IMR-90 (cell line): ENCODE measurements at regions not wholly inside any gene's neighbourhood (a gene's known extent, or its start where the extent isn't known, plus 50 kb on each side); places are given as distances from the start of the nearest gene placed in this dataset.

Experiments used
- ATAC-seq: fragments of 200-7000 bp; cut with Tn5 transposase; 2 replicates; pipeline ENCODE4 v1.9.1; 2020; ENCODE audit warnings: low read depth, mild to moderate bottlenecking, moderate library complexity
- BruUV-seq: library from RNA; stranded (reverse); fragments of 400-500 nt; replicated peaks from 2 replicates; lab custom pipeline; 2021; lab: Mats Ljungman, UMichigan
- CTCF ChIA-PET: fragments of 300-600 bp; formaldehyde crosslinking; extraction: SDS; loops from one replicate; lab custom pipeline; 2021; ENCODE audit warnings: antibody characterized with exemption; lab: Yijun Ruan, JAX
- POLR2A ChIA-PET: fragments of 300-600 bp; sonication (Branson Sonifier 250); formaldehyde crosslinking; loops from one replicate; lab custom pipeline; 2022; ENCODE audit warnings: antibody characterized with exemption; ENCODE audit not compliant: unreplicated experiment; lab: Charles Lee
- DNase-seq: peaks from one replicate; pipeline ENCODE4 v3.0.0; 2013
- H2AFZ ChIP-seq: replicated peaks from 2 replicates; pipeline ENCODE3; 2013; ENCODE audit warnings: low read length, mild to moderate bottlenecking; ENCODE audit not compliant: poor library complexity
- H2AK5ac ChIP-seq: 2 replicates; pipeline ENCODE4 v1.6.1; 2013; ENCODE audit warnings: low read depth, low read length, inconsistent platforms
- H2AK9ac ChIP-seq: replicated peaks from 2 replicates; pipeline ENCODE3; 2013; ENCODE audit warnings: mild to moderate bottlenecking, low read depth, low read length, moderate library complexity; ENCODE audit not compliant: poor library complexity
- H2BK120ac ChIP-seq: 2 replicates; pipeline ENCODE4 v1.6.1; 2013; ENCODE audit warnings: low read depth, low read length, inconsistent platforms
- H2BK15ac ChIP-seq: 3 replicates; pipeline ENCODE4 v1.6.1; 2013; ENCODE audit warnings: low read depth, low read length, inconsistent platforms
- H2BK20ac ChIP-seq: 2 replicates; pipeline ENCODE4 v1.6.1; 2013; ENCODE audit warnings: low read depth, mild to moderate bottlenecking, inconsistent platforms, low read length, moderate library complexity
- H2BK5ac ChIP-seq: 2 replicates; pipeline ENCODE4 v1.6.1; 2013; ENCODE audit warnings: mild to moderate bottlenecking, low read depth, low read length, inconsistent platforms; ENCODE audit not compliant: poor library complexity, severe bottlenecking
- H3K14ac ChIP-seq: replicated peaks from 2 replicates; pipeline ENCODE4 v1.6.1; 2013; ENCODE audit warnings: low read depth, low read length, inconsistent platforms
- H3K18ac ChIP-seq: 2 replicates; pipeline ENCODE4 v1.6.1; 2013; ENCODE audit warnings: low read depth, low read length, control low read depth
- H3K23ac ChIP-seq: 2 replicates; pipeline ENCODE4 v1.6.1; 2013; ENCODE audit warnings: low read depth, low read length, inconsistent platforms
- H3K27ac ChIP-seq: 2 replicates; pipeline ENCODE4 v1.5.1; 2013; ENCODE audit warnings: mild to moderate bottlenecking, control low read depth, low read length; ENCODE audit not compliant: insufficient read depth
- H3K27me3 ChIP-seq: 2 replicates; pipeline ENCODE4 v1.6.1; 2013; ENCODE audit warnings: low read length; ENCODE audit not compliant: control insufficient read depth, insufficient read depth
- H3K36me3 ChIP-seq: 2 replicates; pipeline ENCODE4 v1.6.1; 2013; ENCODE audit warnings: low read length, mixed read lengths; ENCODE audit not compliant: control insufficient read depth, insufficient read depth
- H3K4ac ChIP-seq: 2 replicates; pipeline ENCODE4 v1.6.1; 2013; ENCODE audit warnings: low read depth, low read length, inconsistent platforms
- H3K4me1 ChIP-seq: 2 replicates; pipeline ENCODE4 v1.6.1; 2013; ENCODE audit warnings: low read length, mixed read lengths; ENCODE audit not compliant: control insufficient read depth, insufficient read depth
- H3K4me2 ChIP-seq: 2 replicates; pipeline ENCODE4 v1.6.1; 2013; ENCODE audit warnings: low read depth, mild to moderate bottlenecking, control low read depth, low read length, moderate library complexity
- H3K4me3 ChIP-seq: 2 replicates; pipeline ENCODE4 v1.5.1; 2013; ENCODE audit warnings: low read depth, mild to moderate bottlenecking, control low read depth, low read length, moderate library complexity; ENCODE audit not compliant: insufficient read depth
- H3K56ac ChIP-seq: 2 replicates; pipeline ENCODE4 v1.6.1; 2013; ENCODE audit warnings: low read length, inconsistent platforms; ENCODE audit not compliant: insufficient read depth; ENCODE audit errors: extremely low read depth
- H3K79me1 ChIP-seq, 2 experiments: 2 replicates each; pipeline ENCODE4 v1.6.1; 2013; ENCODE audit warnings: low read length in 2 of 2, inconsistent platforms in 1 of 2, low read depth in 1 of 2
- H3K9ac ChIP-seq: 2 replicates; pipeline ENCODE4 v1.6.1; 2013; ENCODE audit warnings: low read depth, low read length, control low read depth
- H3K9me1 ChIP-seq: 2 replicates; pipeline ENCODE4 v1.6.1; 2013; ENCODE audit warnings: low read length, inconsistent platforms; ENCODE audit not compliant: insufficient read depth
- H3K9me3 ChIP-seq: 2 replicates; pipeline ENCODE4 v1.6.1; 2013; ENCODE audit warnings: low read length; ENCODE audit not compliant: control insufficient read depth, insufficient read depth
- H4K20me1 ChIP-seq: 2 replicates; pipeline ENCODE4 v1.6.1; 2013; ENCODE audit warnings: low read length, inconsistent platforms; ENCODE audit not compliant: insufficient read depth
- H4K5ac ChIP-seq: 2 replicates; pipeline ENCODE4 v1.6.1; 2013; ENCODE audit warnings: mild to moderate bottlenecking, low read depth, low read length, control low read depth
- H4K8ac ChIP-seq, 2 experiments: 2 replicates each; pipeline ENCODE4 v1.6.1; 2013; ENCODE audit warnings: low read depth in 2 of 2, low read length in 2 of 2, control low read depth in 1 of 2, inconsistent platforms in 1 of 2
- H4K91ac ChIP-seq: 2 replicates; pipeline ENCODE4 v1.6.1; 2013; ENCODE audit warnings: low read depth, low read length, inconsistent platforms; ENCODE audit not compliant: insufficient read depth
- CHD1 ChIP-seq: IDR thresholded peaks from 2 replicates; pipeline ENCODE4 v1.6.1; 2012; ENCODE audit warnings: low read depth, low read length, improper control_type of control experiment
- MAFK ChIP-seq: IDR thresholded peaks from 2 replicates; pipeline ENCODE4 v1.6.1; 2012; ENCODE audit warnings: low read depth, low read length, improper control_type of control experiment
- WGBS, 2 experiments: methylation state at CpG; one replicate each; pipeline versions ENCODE4 v1.1.5 to v1.1.7; 2013; ENCODE audit warnings: missing lambda C conversion rate in 2 of 2; ENCODE audit not compliant: insufficient read length in 1 of 2; ENCODE audit errors: extremely low coverage in 2 of 2; 5-methylcytosine and 5-hydroxymethylcytosine counted together
- dilution Hi-C: fragments of 300-500 bp; cut with HindIII; formaldehyde crosslinking; loops from one replicate; pipeline ENCODE4 v1.14.3; 2018; ENCODE audit warnings: low sequenced_read_pairs; ENCODE audit not compliant: unreplicated experiment
- in situ Hi-C: fragments of 300-500 bp; cut with MboI; formaldehyde crosslinking; loops from 3 replicates; pipeline ENCODE4 v1.14.3; 2019; ENCODE audit warnings: low sequenced_read_pairs, inconsistent platforms, mixed read lengths
- intact Hi-C: fragments of 100-400 bp; cut with micrococcal nuclease; formaldehyde crosslinking; loops from 2 replicates; pipeline ENCODE4 v1.10.0; 2022

DNA sequence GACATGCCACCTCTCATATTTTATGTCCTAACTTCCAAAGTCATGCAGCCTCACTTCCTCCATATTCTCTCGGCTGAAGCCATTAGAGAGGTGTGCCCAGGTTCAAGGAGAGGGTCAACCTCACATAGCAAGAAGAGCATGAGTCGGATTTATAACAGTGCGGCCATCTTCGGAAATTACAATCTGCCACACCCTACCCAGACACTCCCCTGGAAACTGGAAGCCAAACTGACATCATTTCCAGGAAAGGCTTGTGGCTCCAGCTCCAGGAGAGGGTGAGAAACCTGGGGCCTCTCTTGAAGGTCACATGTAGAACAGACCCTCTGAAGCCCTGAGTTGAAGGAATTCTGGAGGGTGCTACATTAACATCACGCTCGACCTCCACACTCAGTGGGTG, 73.5 kb downstream of the RRAGC start:
- no peak for DNase-seq
- no peak overlapping the region for H3K56ac ChIP-seq
- H3K4ac ChIP-seq: no peak overlapping the region
- 70% methylated on average over 2 of the region's 6 CpGs; no CpG with 5 or more reads in 1 of the 2 experiments for WGBS, 2 experiments
- no peak overlapping the region for H2BK15ac ChIP-seq
- no peaks in the 10 kb centered on the region for H3K4me1 ChIP-seq
- no TSS peak for BruUV-seq
- no peak overlapping the region for H3K27ac ChIP-seq
- TF ChIP-seq CHD1: no peak
- no peak for TF ChIP-seq MAFK
- H3K18ac ChIP-seq: no peak overlapping the region
- intact Hi-C loops (no loop called here), in situ Hi-C loops (no loop called here), dilution Hi-C loops (no loop called here)
- no peaks in the 10 kb centered on the region; the same call in 1 of the 2 replicates for H3K9me1 ChIP-seq
- H2AK9ac ChIP-seq: no peak overlapping the region
- H4K5ac ChIP-seq: no peak overlapping the region
- no peak overlapping the region for H4K91ac ChIP-seq
- ChIA-PET POLR2A (no interaction called here), CTCF (no interaction called here)
- no peak overlapping the region for H3K23ac ChIP-seq
- H2BK20ac ChIP-seq: no peak overlapping the region
- no peak overlapping the region for H2AK5ac ChIP-seq
- no peak overlapping the region for H2BK5ac ChIP-seq
- H2BK120ac ChIP-seq: no peak overlapping the region
- no peak overlapping the region for H3K4me3 ChIP-seq
- no peaks in the 10 kb centered on the region for H4K20me1 ChIP-seq
- H3K14ac ChIP-seq: no peak overlapping the region
- no peaks in the 10 kb centered on the region for H3K36me3 ChIP-seq
- no peak overlapping the region for H3K4me2 ChIP-seq
- H4K8ac ChIP-seq: no peak overlapping the region
- H3K9me3 ChIP-seq: no peaks in the 10 kb centered on the region
- H3K27me3 ChIP-seq: peaks cover 31% of the 10 kb centered on the region
- no peaks in the 10 kb centered on the region for H3K79me1 ChIP-seq
- no peak for ATAC-seq
- peak overlapping the region; percentile 38 for H2AFZ ChIP-seq
- no peak overlapping the region for H3K9ac ChIP-seq
